Caco-2 (cell line): ENCODE measurements at regions not wholly inside any gene's neighbourhood (a gene's known extent, or its start where the extent isn't known, plus 50 kb on each side); places are given as distances from the start of the nearest gene placed in this dataset.

Source experiments
- BruUV-seq: library from RNA; stranded (reverse); fragments of 400-500 nt; replicated peaks from 2 replicates; lab custom pipeline; 2021; lab: Mats Ljungman, UMichigan
- CTCF ChIA-PET: fragments of 300-600 bp; sonication (Branson Sonifier 250); formaldehyde crosslinking; loops from one replicate; lab custom pipeline; 2022; ENCODE audit warnings: antibody characterized with exemption; lab: Charles Lee
- POLR2A ChIA-PET: fragments of 300-600 bp; sonication (Branson Sonifier 250); formaldehyde crosslinking; loops from one replicate; lab custom pipeline; 2022; ENCODE audit warnings: antibody characterized with exemption; lab: Charles Lee
- DNase-seq, 2 experiments: peaks; one replicate each; pipeline versions ENCODE4 v3.0.0 to v3.0.0-alpha.2; 2020 to 2022
- H3K27me3 ChIP-seq: replicated peaks from 2 replicates; pipeline ENCODE4 v1.6.0; 2011; ENCODE audit warnings: low read length; ENCODE audit not compliant: control insufficient read depth, insufficient read depth
- H3K36me3 ChIP-seq: 2 replicates; pipeline ENCODE4 v1.5.1; 2011; ENCODE audit warnings: low read length; ENCODE audit not compliant: control insufficient read depth, insufficient read depth
- H3K4me1 ChIP-seq: fragments of 250-450 bp; sonication (Bioruptor Pico); 2 replicates; pipeline ENCODE4 v1.5.1; 2020; ENCODE audit warnings: mild to moderate bottlenecking
- H3K4me3 ChIP-seq: 2 replicates; pipeline ENCODE4 v1.5.1; 2011; ENCODE audit warnings: low read depth, mild to moderate bottlenecking, control low read depth, low read length
- H3K9me3 ChIP-seq: fragments of 250-450 bp; sonication (Bioruptor Pico); 2 replicates; pipeline ENCODE4 v1.5.1; 2020; ENCODE audit warnings: mild to moderate bottlenecking, moderate library complexity
- H3K27ac Mint-ChIP-seq: one replicate; pipeline ENCODE4 v1.8.0; 2022; ENCODE audit warnings: mixed read lengths; ENCODE audit not compliant: unreplicated experiment
- H3K27me3 Mint-ChIP-seq: one replicate; pipeline ENCODE4 v1.8.0; 2022; ENCODE audit warnings: mixed read lengths; ENCODE audit not compliant: insufficient read depth, unreplicated experiment
- H3K36me3 Mint-ChIP-seq: one replicate; pipeline ENCODE4 v1.8.0; 2022; ENCODE audit warnings: mild to moderate bottlenecking, mixed read lengths; ENCODE audit not compliant: insufficient read depth, unreplicated experiment
- H3K4me1 Mint-ChIP-seq: one replicate; pipeline ENCODE4 v1.8.0; 2022; ENCODE audit warnings: low read depth, mixed read lengths; ENCODE audit not compliant: unreplicated experiment
- H3K4me3 Mint-ChIP-seq: one replicate; pipeline ENCODE4 v1.8.0; 2022; ENCODE audit warnings: mild to moderate bottlenecking, moderate library complexity, mixed read lengths; ENCODE audit not compliant: unreplicated experiment
- H3K9me3 Mint-ChIP-seq: one replicate; pipeline ENCODE4 v1.8.0; 2022; ENCODE audit warnings: mixed read lengths; ENCODE audit not compliant: unreplicated experiment
- CTCF ChIP-seq, 2 experiments: fragments of 200-600 bp in 1 of 2; IDR thresholded peaks; 1 replicate in 1 of 2; 2 replicates in 1 of 2; pipeline versions ENCODE4 v1.5.1 to v1.8.0; 2011 to 2022; ENCODE audit warnings: antibody characterized with exemption in 1 of 2, control low read depth in 1 of 2, inconsistent platforms in 1 of 2, low read depth in 1 of 2, low read length in 1 of 2, mild to moderate bottlenecking in 1 of 2, moderate library complexity in 1 of 2; ENCODE audit not compliant: insufficient read depth in 1 of 2, severe bottlenecking in 1 of 2, unreplicated experiment in 1 of 2
- intact Hi-C: fragments of 100-400 bp; cut with micrococcal nuclease; formaldehyde crosslinking; loops from one replicate; pipeline ENCODE4 v1.10.0; 2022; ENCODE audit not compliant: unreplicated experiment

- CTCF ChIA-PET: no interaction called here
These were observed 139.1 kb downstream of the TSEN15 start for GRCh38 chr1:184190616-184191015.

GRCh38 chr1:184191181-184191621, 139.7 kb downstream of the TSEN15 start:
- Histone ChIP-seq H3K27me3 (no peaks in the 10 kb centered on the region; the same call in 1 of the 2 replicates), H3K36me3 (no peaks in the 10 kb centered on the region), H3K9me3 (no peaks in the 10 kb centered on the region), H3K4me1 (peaks cover 9% of the 10 kb centered on the region; the same call in 1 of the 2 replicates), H3K4me3 (no peak overlapping the region)
- no peak overlapping the region for H3K27ac Mint-ChIP-seq
- no peaks in the 10 kb centered on the region for H3K9me3 Mint-ChIP-seq
- peak in 1 of 2 experiments; percentile 19 for DNase-seq
- TF ChIP-seq CTCF (IDR thresholded peaks at IDR 0.05; ENCODE audit: insufficient read depth in 1 of 2, low read depth in 1 of 2, low read length in 1 of 2, severe bottlenecking in 1 of 2, unreplicated experiment in 1 of 2): no peak
- peaks cover 8% of the 10 kb centered on the region for H3K4me1 Mint-ChIP-seq
- H3K27me3 Mint-ChIP-seq: peaks cover 16% of the 10 kb centered on the region
- no peaks in the 10 kb centered on the region for H3K36me3 Mint-ChIP-seq
- intact Hi-C loops: no loop called here
- POLR2A ChIA-PET: no interaction called here
- BruUV-seq: no TSS peak
- CTCF ChIA-PET: no interaction called here
- no peak overlapping the region for H3K4me3 Mint-ChIP-seq

More at GRCh38 chr1:184190616-184191015, 139.1 kb downstream of the TSEN15 start:
- intact Hi-C loops: no loop called here
- peaks cover 13% of the 10 kb centered on the region for H3K27me3 Mint-ChIP-seq
- H3K4me3 Mint-ChIP-seq: no peak overlapping the region
- no peaks in the 10 kb centered on the region for H3K9me3 ChIP-seq
- H3K4me1 Mint-ChIP-seq: peaks cover 8% of the 10 kb centered on the region
- peak in 1 of 2 experiments; percentile 22 for DNase-seq
- no peak overlapping the region for H3K27ac Mint-ChIP-seq
- peaks cover 9% of the 10 kb centered on the region; the same call in 1 of the 2 replicates for H3K4me1 ChIP-seq
- no peaks in the 10 kb centered on the region for H3K36me3 Mint-ChIP-seq
- no peak overlapping the region for H3K4me3 ChIP-seq
- H3K9me3 Mint-ChIP-seq: no peaks in the 10 kb centered on the region
- POLR2A ChIA-PET: no interaction called here
- no peaks in the 10 kb centered on the region; the same call in 1 of the 2 replicates for H3K27me3 ChIP-seq
- no peak for TF ChIP-seq CTCF (IDR thresholded peaks at IDR 0.05; ENCODE audit: insufficient read depth in 1 of 2, low read depth in 1 of 2, low read length in 1 of 2, severe bottlenecking in 1 of 2, unreplicated experiment in 1 of 2)
- H3K36me3 ChIP-seq: no peaks in the 10 kb centered on the region
- no TSS peak for BruUV-seq

GRCh38 chr1:184192796-184193195, 141.3 kb downstream of the TSEN15 start:
- no peaks in the 10 kb centered on the region; the same call in 1 of the 2 replicates for H3K27me3 ChIP-seq
- no peak overlapping the region for H3K4me3 ChIP-seq
- intact Hi-C loops: no loop called here
- Mint-ChIP-seq H3K4me3 (no peak overlapping the region), H3K27ac (no peak overlapping the region), H3K4me1 (peaks cover 8% of the 10 kb centered on the region), H3K9me3 (no peaks in the 10 kb centered on the region), H3K36me3 (no peaks in the 10 kb centered on the region), H3K27me3 (peaks cover 22% of the 10 kb centered on the region)
- ChIA-PET CTCF (no interaction called here), POLR2A (no interaction called here)
- H3K36me3 ChIP-seq: no peaks in the 10 kb centered on the region
- H3K4me1 ChIP-seq: peaks cover 9% of the 10 kb centered on the region; the same call in 1 of the 2 replicates
- H3K9me3 ChIP-seq: no peaks in the 10 kb centered on the region
- BruUV-seq: no TSS peak
- no peak for DNase-seq
- TF ChIP-seq CTCF (IDR thresholded peaks at IDR 0.05; ENCODE audit: insufficient read depth in 1 of 2, low read depth in 1 of 2, low read length in 1 of 2, severe bottlenecking in 1 of 2, unreplicated experiment in 1 of 2): no peak
